Gastrocnemius medialis (tissue), 4 donors: ENCODE measurements at regions not wholly inside any gene's neighbourhood (a gene's known extent, or its start where the extent isn't known, plus 50 kb on each side); places are given as distances from the start of the nearest gene placed in this dataset.

Experiments used
- CTCF ChIP-seq, 5 experiments: fragments of 450-650 bp in 3 of 5; fragments of 200-600 bp in 2 of 5; sonication (generic) in 2 of 5; IDR thresholded peaks in 4 of 5; conservative IDR thresholded peaks in 1 of 5; 1 replicate in 4 of 5; 2 replicates in 1 of 5; pipeline ENCODE4 v1.5.1; 2016 to 2019; ENCODE audit warnings: antibody characterized with exemption in 5 of 5, mild to moderate bottlenecking in 3 of 5, moderate library complexity in 3 of 5
- POLR2A ChIP-seq, 2 donors: fragments of 450-650 bp; IDR thresholded peaks; one replicate each; pipeline ENCODE4 v1.6.1; 2017; ENCODE audit warnings: antibody characterized with exemption in 2 of 2, mild to moderate bottlenecking in 2 of 2, moderate library complexity in 2 of 2

GRCh38 chr6:145080651-145081050, 654.7 kb downstream of the EPM2A start:
- TF ChIP-seq CTCF (IDR thresholded peaks at IDR 0.05 in 4 of 5, conservative IDR thresholded peaks at IDR 0.05 in 1 of 5) (no peak), POLR2A (IDR thresholded peaks at IDR 0.05) (no peak)
